Muscle of leg (tissue), 3 donors: ENCODE measurements at regions not wholly inside any gene's neighbourhood (a gene's known extent, or its start where the extent isn't known, plus 50 kb on each side); places are given as distances from the start of the nearest gene placed in this dataset.

Source experiments
- DNase-seq: peaks from one replicate; pipeline ENCODE4 v3.0.0; 2013
- H3K27ac ChIP-seq: one replicate; pipeline ENCODE4 v1.5.1; 2013; ENCODE audit warnings: mild to moderate bottlenecking, low read length, control low read depth
- H3K27me3 ChIP-seq: one replicate; pipeline ENCODE4 v1.6.1; 2013; ENCODE audit warnings: low read length; ENCODE audit not compliant: control insufficient read depth, insufficient read depth
- H3K36me3 ChIP-seq: one replicate; pipeline ENCODE4 v1.6.1; 2013; ENCODE audit warnings: low read length; ENCODE audit not compliant: control insufficient read depth, insufficient read depth
- H3K4me1 ChIP-seq: one replicate; pipeline ENCODE4 v1.6.1; 2013; ENCODE audit warnings: low read length; ENCODE audit not compliant: control insufficient read depth, insufficient read depth
- H3K4me3 ChIP-seq: one replicate; pipeline ENCODE4 v1.5.1; 2013; ENCODE audit warnings: low read length, control low read depth
- H3K9me3 ChIP-seq: replicated peaks from 2 replicates; pipeline ENCODE4 v1.6.1; 2013; ENCODE audit warnings: low read depth, low read length; ENCODE audit not compliant: control insufficient read depth
- WGBS: methylation state at CpG from one replicate; pipeline ENCODE4 v1.1.5; 2013; ENCODE audit warnings: missing lambda C conversion rate; ENCODE audit not compliant: insufficient coverage; 5-methylcytosine and 5-hydroxymethylcytosine counted together

DNA sequence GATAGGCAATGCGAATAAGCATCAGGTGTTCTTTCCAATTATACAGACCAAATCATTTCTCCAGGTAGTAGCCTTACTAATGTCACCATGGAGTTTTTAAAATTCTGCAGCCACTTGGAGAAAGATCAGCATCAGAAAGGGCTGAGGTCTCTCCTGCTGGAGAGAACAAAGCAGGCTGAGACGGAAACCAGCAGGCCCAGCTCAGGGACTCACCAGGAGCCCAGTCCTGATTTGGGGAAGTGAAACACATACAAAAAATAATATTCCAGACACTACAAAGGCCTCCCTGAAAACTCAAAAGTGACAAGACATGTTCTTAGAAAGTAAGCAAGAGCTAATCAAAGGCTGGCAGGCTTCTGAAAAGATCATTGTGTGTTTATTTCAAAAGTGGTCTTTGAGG lies 207.1 kb upstream of the GHITM start:
- no CpG with 5 or more reads among the region's 2 CpGs for WGBS
- no peak for DNase-seq
- H3K4me1 ChIP-seq = no peaks in the 10 kb centered on the region
- no peaks in the 10 kb centered on the region for H3K36me3 ChIP-seq
- no peak overlapping the region for H3K27ac ChIP-seq
- H3K9me3 ChIP-seq = no peaks in the 10 kb centered on the region
- no peaks in the 10 kb centered on the region for H3K27me3 ChIP-seq
- H3K4me3 ChIP-seq = no peak overlapping the region

DNA sequence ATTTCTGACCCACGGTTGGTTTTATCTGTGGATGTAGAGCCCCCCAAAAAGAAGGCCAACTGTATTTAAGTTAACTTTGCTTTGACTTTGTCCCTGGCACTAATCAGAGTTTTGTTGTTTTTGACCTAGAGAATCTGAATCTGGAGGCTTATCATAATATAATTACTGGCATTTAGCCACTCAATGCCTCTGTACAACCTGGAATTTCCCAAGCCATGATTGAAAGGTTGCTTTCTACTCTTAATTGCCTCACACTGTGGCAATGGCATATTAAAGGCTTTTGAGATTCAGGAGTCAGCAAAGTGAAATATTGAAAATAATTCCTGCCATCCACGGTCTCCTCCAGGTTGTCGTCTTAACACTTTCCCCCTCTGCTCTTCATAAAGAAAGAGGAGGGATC lies 205.2 kb upstream of the GHITM start:
- no peak overlapping the region for H3K27ac ChIP-seq

DNA sequence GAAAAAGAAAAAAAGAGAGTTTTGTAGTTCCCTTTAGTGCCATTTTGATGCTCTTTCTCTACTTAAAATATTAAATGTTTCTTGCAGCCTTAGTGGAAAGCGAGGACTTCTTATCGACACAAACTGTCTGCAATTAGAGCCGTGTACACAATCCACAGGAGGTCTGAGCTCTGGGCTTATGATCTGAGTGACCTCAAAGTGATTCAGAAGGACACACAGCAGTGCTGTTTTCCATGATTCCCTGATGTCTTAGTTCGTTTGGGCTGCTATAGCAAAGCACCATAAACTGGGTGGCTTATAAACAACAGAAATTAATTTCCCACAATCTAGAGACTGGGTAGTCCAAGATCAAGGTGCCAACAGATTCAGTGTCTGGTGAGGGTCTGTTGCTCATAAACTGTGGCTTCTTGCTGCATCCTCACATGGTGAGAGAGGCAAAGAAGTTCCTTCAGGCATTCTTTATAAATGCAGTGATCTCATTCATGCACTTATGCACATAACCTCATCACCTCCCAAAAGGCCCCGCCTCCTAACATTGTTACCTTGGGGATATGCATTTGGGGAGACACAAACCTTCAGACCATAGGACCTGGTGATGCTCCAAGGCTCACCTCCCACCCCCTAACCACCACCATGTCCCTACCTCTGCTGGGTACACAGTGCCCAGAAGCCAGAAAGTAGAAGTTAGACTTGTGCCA lies 204.5 kb upstream of the GHITM start:
- DNase-seq = no peak
- no peaks in the 10 kb centered on the region for H3K4me1 ChIP-seq
- WGBS = 63% methylated on average over 4 of the region's 5 CpGs

More for the DNA sequence above, 205.2 kb upstream of the GHITM start:
- no peaks in the 10 kb centered on the region for H3K36me3 ChIP-seq
- WGBS = no CpG with 5 or more reads among the region's 3 CpGs
- DNase-seq = no peak
- no peaks in the 10 kb centered on the region for H3K9me3 ChIP-seq
- no peaks in the 10 kb centered on the region for H3K4me1 ChIP-seq
- no peak overlapping the region for H3K4me3 ChIP-seq
- H3K27me3 ChIP-seq = no peaks in the 10 kb centered on the region

DNA sequence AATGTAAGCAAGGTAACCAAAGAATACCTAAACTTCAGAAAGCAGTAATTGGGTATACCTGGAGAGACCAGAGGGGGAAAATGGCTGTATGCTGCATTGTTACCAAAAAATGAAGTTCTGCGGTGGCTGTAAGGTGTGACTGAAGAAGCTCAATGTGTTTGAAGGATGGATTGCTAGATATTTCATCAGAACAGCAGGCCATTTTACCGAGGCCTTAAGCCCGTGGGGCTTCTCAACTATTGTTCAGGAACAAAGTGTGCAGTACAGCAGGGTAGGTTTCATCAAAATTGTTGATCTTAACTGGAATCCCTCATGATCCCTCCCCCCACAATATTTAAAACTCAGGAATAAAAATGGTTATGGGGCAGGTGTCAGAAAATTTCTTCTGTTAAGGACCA lies 204.0 kb upstream of the GHITM start:
- Histone ChIP-seq H3K4me3 (no peak overlapping the region), H3K27ac (no peak overlapping the region), H3K27me3 (no peaks in the 10 kb centered on the region), H3K9me3 (no peaks in the 10 kb centered on the region), H3K36me3 (no peaks in the 10 kb centered on the region), H3K4me1 (no peaks in the 10 kb centered on the region)
- DNase-seq = no peak
- 100% methylated on average over 1 of the region's 3 CpGs for WGBS

More for the DNA sequence above, 204.5 kb upstream of the GHITM start:
- Histone ChIP-seq H3K27ac (no peak overlapping the region), H3K4me3 (no peak overlapping the region), H3K27me3 (no peaks in the 10 kb centered on the region), H3K9me3 (no peaks in the 10 kb centered on the region), H3K36me3 (no peaks in the 10 kb centered on the region)

DNA sequence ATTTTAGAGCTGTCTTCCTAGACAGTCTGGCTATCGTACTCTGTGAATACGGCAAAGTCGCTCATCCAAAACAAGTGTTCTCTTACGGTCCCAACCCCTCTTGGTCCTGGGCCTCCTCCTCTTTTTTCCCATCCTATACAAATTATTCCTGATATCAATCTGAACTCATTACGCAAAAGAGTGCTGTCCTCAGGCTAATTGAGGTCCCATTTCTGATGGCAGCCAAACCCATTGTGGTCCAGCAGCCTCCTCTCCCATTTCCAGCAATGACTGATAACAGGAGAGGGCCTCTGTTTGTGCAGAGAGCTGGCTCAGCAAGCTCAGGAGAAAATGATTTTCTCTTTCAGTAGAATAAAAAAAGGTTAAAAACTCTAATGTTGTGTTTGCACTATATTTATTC lies 203.4 kb upstream of the GHITM start:
- H3K4me3 ChIP-seq = no peak overlapping the region
- 90% methylated on average over 4 of the region's 5 CpGs for WGBS
- H3K27me3 ChIP-seq = no peaks in the 10 kb centered on the region
- DNase-seq = no peak
- no peak overlapping the region for H3K27ac ChIP-seq
- H3K9me3 ChIP-seq = no peaks in the 10 kb centered on the region
- no peaks in the 10 kb centered on the region for H3K4me1 ChIP-seq
- no peaks in the 10 kb centered on the region for H3K36me3 ChIP-seq

DNA sequence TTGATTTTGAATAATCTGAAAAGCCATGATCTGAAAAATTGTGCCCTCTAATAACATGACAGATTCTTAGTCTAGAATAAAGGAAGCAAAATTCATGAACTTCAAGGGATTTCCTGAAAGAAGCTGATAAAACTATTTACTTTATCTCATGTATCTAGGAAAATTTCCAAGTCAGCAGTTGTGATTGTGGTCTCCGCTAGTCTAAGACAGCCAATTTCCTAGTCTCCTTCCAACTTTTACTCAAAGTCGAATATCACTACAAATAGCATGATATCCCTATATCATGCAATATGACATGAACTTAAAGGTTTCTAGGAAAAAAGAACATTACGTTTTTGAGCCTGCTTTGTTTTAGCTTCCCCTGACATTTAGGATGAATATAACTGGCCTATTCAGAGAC lies 202.1 kb upstream of the GHITM start:
- DNase-seq = no peak
- Histone ChIP-seq H3K27me3 (no peaks in the 10 kb centered on the region), H3K4me3 (no peak overlapping the region), H3K27ac (no peak overlapping the region), H3K9me3 (no peaks in the 10 kb centered on the region), H3K36me3 (no peaks in the 10 kb centered on the region), H3K4me1 (no peaks in the 10 kb centered on the region)
- no CpG with 5 or more reads among the region's 3 CpGs for WGBS

DNA sequence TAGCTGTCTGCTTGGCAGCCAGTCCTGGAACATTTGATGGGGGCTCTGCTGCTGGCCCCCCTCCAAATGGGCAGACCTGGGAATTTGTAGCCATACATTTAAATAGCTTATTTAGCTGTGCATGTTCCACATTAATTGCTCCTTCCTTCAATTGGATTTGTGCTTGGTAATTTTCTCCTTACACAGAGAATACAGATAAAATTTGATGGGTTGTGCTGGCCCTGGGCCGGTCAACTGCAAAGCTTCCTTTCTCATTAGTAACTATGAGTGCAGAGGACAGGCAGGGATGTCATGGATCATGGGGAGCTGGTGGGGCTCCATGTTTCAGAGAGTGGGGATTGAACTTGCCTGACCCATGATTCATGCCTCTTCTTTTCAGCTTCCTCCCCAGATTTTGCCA lies 201.5 kb upstream of the GHITM start:
- Histone ChIP-seq H3K9me3 (no peaks in the 10 kb centered on the region), H3K27ac (no peak overlapping the region), H3K4me1 (no peaks in the 10 kb centered on the region), H3K4me3 (no peak overlapping the region), H3K27me3 (no peaks in the 10 kb centered on the region), H3K36me3 (no peaks in the 10 kb centered on the region)
- WGBS = no CpG with 5 or more reads among the region's 1 CpG
- no peak for DNase-seq

DNA sequence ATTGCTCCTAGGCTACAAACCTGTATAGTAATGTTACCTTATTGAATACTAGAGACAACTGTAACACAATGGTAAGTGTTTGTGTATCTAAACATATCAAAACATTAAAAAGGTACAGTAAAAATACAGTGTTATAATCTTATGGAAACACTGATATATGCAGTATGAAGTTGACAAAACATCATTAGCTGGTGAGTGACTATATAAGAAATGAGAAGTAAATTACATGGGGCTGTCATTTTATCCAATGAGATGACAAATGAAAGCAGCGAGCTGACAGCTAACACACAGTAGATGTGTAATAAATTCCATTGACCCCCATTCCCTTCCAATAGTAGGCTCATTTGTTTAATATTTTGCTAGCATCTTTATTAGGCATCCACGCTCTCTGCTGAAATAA lies 198.1 kb upstream of the GHITM start:
- H3K4me3 ChIP-seq = no peak overlapping the region
- no peaks in the 10 kb centered on the region for H3K4me1 ChIP-seq
- H3K27me3 ChIP-seq = no peaks in the 10 kb centered on the region
- no peak overlapping the region for H3K27ac ChIP-seq
- no peak for DNase-seq
- WGBS = no CpG with 5 or more reads among the region's 2 CpGs
- H3K9me3 ChIP-seq = no peaks in the 10 kb centered on the region
- no peaks in the 10 kb centered on the region for H3K36me3 ChIP-seq

DNA sequence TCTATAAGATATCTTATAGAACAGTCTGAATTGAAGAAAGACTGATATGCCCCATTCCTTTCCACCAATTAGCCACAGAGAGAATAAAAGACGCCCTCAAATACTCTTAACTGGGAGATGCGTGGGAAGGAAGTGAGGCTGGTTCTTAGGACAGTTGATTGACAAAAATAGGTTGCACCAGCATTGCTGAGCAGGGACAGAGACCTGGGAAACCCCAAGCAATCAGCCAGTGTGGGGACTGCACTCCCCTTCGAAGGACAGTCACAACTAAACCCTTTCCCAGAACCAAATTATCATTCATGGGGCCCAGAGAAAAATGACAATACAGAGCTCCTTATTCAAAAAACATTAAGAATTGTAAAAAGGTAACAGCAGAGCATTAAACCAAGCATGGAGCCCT lies 196.9 kb upstream of the GHITM start:
- DNase-seq = no peak
- WGBS = 71% methylated on average over 1 of the region's 3 CpGs
- no peak overlapping the region for H3K27ac ChIP-seq
- no peaks in the 10 kb centered on the region for H3K4me1 ChIP-seq
- H3K27me3 ChIP-seq = no peaks in the 10 kb centered on the region
- H3K4me3 ChIP-seq = no peak overlapping the region
- H3K9me3 ChIP-seq = no peaks in the 10 kb centered on the region
- no peaks in the 10 kb centered on the region for H3K36me3 ChIP-seq

DNA sequence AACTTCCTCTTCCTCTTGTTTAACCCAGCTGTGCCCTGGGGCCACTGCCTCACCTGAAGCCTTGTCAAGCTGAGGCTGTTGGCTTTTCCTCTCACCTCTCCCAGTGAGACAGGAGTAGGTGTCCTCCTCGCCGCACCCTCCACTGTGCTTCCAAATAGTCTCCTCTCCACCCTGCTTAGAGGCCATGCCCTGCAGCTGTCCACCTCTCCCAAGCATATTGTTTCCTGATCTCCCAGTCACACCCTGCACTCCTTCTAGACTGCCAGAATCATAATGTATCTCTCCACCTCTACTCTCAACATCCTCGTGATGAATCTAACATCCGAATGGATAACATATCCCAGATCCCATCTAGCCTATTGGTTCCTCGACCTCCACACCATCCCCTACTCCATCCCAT lies 196.3 kb upstream of the GHITM start:
- H3K36me3 ChIP-seq = no peaks in the 10 kb centered on the region
- H3K27me3 ChIP-seq = no peaks in the 10 kb centered on the region
- no peak overlapping the region for H3K27ac ChIP-seq
- no peak for DNase-seq
- H3K4me3 ChIP-seq = no peak overlapping the region
- 81% methylated on average over 5 of the region's 5 CpGs for WGBS
- H3K9me3 ChIP-seq = no peaks in the 10 kb centered on the region
- H3K4me1 ChIP-seq = no peaks in the 10 kb centered on the region

DNA sequence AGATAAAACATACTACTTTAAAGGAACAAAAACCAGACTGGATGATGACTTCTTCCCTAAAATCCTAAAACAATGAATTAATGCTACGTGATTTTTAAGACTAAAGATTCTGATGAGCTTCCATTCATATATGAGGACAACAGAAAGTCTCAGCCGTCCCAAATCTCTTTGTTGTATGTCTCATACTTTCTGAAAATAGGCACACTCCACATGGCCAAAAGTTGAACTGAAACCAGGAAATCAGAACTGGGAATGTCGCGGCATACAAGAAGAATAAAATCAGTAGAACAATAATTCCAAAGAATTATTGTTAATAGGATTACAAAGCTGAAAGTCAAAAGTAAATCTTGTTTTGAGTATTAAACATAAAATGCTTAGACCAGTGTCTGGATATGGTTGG lies 195.4 kb upstream of the GHITM start:
- DNase-seq = no peak
- Histone ChIP-seq H3K27ac (no peak overlapping the region), H3K27me3 (no peaks in the 10 kb centered on the region), H3K4me1 (no peaks in the 10 kb centered on the region), H3K9me3 (no peaks in the 10 kb centered on the region), H3K36me3 (no peaks in the 10 kb centered on the region), H3K4me3 (no peak overlapping the region)
- no CpG with 5 or more reads among the region's 4 CpGs for WGBS
